HEK293 (cell line): ENCODE measurements at regions not wholly inside any gene's neighbourhood (a gene's known extent, or its start where the extent isn't known, plus 50 kb on each side); places are given as distances from the start of the nearest gene placed in this dataset.

Experiments
- CTCF ChIA-PET: fragments of 350-600 bp; formaldehyde crosslinking; extraction: SDS; loops from one replicate; lab custom pipeline; 2021; ENCODE audit warnings: antibody characterized with exemption; lab: Yijun Ruan, JAX
- POLR2A ChIA-PET: fragments of 300-600 bp; formaldehyde crosslinking; extraction: SDS; loops from one replicate; lab custom pipeline; 2020; ENCODE audit warnings: antibody characterized with exemption, inconsistent platforms; lab: Yijun Ruan, JAX
- H3K27ac ChIP-seq: fragments of 200-500 bp; sonication (Bioruptor generic); 2 replicates; pipeline ENCODE4 v1.5.1; 2014; ENCODE audit warnings: low read depth, low read length, control low read depth, inconsistent platforms; ENCODE audit errors: extremely low read depth
- H3K36me3 ChIP-seq, 2 experiments: fragments of 200-500 bp in 1 of 2; sonication (Bioruptor generic) in 1 of 2; 1 replicate in 1 of 2; 2 replicates in 1 of 2; pipeline ENCODE4 v1.5.1; 2014 to 2017; ENCODE audit warnings: inconsistent platforms in 2 of 2, low read length in 2 of 2; ENCODE audit not compliant: control insufficient read depth in 2 of 2, insufficient read depth in 1 of 2
- H3K4me1 ChIP-seq: fragments of 200-500 bp; sonication (Bioruptor generic); 2 replicates; pipeline ENCODE4 v1.5.1; 2014; ENCODE audit warnings: mild to moderate bottlenecking, low read length, inconsistent platforms; ENCODE audit not compliant: control insufficient read depth, insufficient read depth
- H3K4me3 ChIP-seq: 2 replicates; pipeline ENCODE4 v1.5.1; 2011; ENCODE audit warnings: low read depth, mild to moderate bottlenecking, control low read depth, low read length, moderate library complexity
- H3K9me3 ChIP-seq: fragments of 200-500 bp; sonication (Bioruptor generic); 2 replicates; pipeline ENCODE4 v1.5.1; 2014; ENCODE audit warnings: low read depth, low read length, inconsistent platforms; ENCODE audit not compliant: control insufficient read depth, insufficient read depth
- AEBP2 ChIP-seq: fragments of 450-650 bp; formaldehyde crosslinking; IDR thresholded peaks from 2 replicates; pipeline ENCODE4 v1.5.1; 2016; ENCODE audit warnings: missing biosample characterization, missing genetic modification characterization, borderline replicate concordance
- CTCF ChIP-seq: fragments of 450-650 bp; formaldehyde crosslinking; IDR thresholded peaks from 2 replicates; pipeline ENCODE4 v1.5.1; 2016; ENCODE audit warnings: missing biosample characterization, missing genetic modification characterization
- ELK4 ChIP-seq: IDR thresholded peaks from 2 replicates; pipeline ENCODE4 v1.6.1; 2011; ENCODE audit warnings: mild to moderate bottlenecking, low read depth, low read length, borderline replicate concordance
- KLF16 ChIP-seq: fragments of 450-650 bp; formaldehyde crosslinking; IDR thresholded peaks from 2 replicates; pipeline ENCODE4 v1.5.1; 2017; ENCODE audit warnings: missing biosample characterization, missing genetic modification characterization
- MYNN ChIP-seq: fragments of 450-650 bp; formaldehyde crosslinking; IDR thresholded peaks from 2 replicates; pipeline ENCODE4 v1.5.1; 2016; ENCODE audit warnings: missing biosample characterization, missing genetic modification characterization, borderline replicate concordance
- ZBTB26 ChIP-seq: fragments of 450-650 bp; formaldehyde crosslinking; optimal IDR thresholded peaks from 2 replicates; pipeline ENCODE3; 2016; ENCODE audit warnings: missing biosample characterization, mild to moderate bottlenecking, missing genetic modification characterization
- ZBTB48 ChIP-seq: fragments of 450-650 bp; formaldehyde crosslinking; IDR thresholded peaks from 2 replicates; pipeline ENCODE4 v1.5.1; 2016; ENCODE audit warnings: missing biosample characterization, missing genetic modification characterization
- ZNF132 ChIP-seq: fragments of 450-650 bp; formaldehyde crosslinking; IDR thresholded peaks from 2 replicates; pipeline ENCODE4 v1.5.1; 2017; ENCODE audit warnings: missing biosample characterization, missing genetic modification characterization, borderline replicate concordance
- ZNF169 ChIP-seq: fragments of 450-650 bp; formaldehyde crosslinking; IDR thresholded peaks from 2 replicates; pipeline ENCODE4 v1.5.1; 2016; ENCODE audit warnings: missing biosample characterization, missing genetic modification characterization
- ZNF423 ChIP-seq: fragments of 450-650 bp; formaldehyde crosslinking; IDR thresholded peaks from 2 replicates; pipeline ENCODE4 v1.5.1; 2016; ENCODE audit warnings: missing biosample characterization, missing genetic modification characterization
- ZNF426 ChIP-seq: fragments of 450-650 bp; formaldehyde crosslinking; IDR thresholded peaks from 2 replicates; pipeline ENCODE4 v1.5.1; 2017; ENCODE audit warnings: missing biosample characterization, missing genetic modification characterization, mild to moderate bottlenecking, inconsistent platforms, moderate library complexity
- ZNF449 ChIP-seq: fragments of 450-650 bp; formaldehyde crosslinking; IDR thresholded peaks from 2 replicates; pipeline ENCODE4 v1.5.1; 2017; ENCODE audit warnings: missing biosample characterization, mild to moderate bottlenecking, missing genetic modification characterization, moderate library complexity
- ZNF513 ChIP-seq: fragments of 450-650 bp; IDR thresholded peaks from 2 replicates; pipeline ENCODE4 v1.5.1; 2018; ENCODE audit warnings: missing biosample characterization, missing genetic modification characterization
- ZNF555 ChIP-seq: fragments of 450-650 bp; formaldehyde crosslinking; conservative IDR thresholded peaks from 2 replicates; pipeline ENCODE4 v1.5.1; 2017; ENCODE audit warnings: missing biosample characterization, mild to moderate bottlenecking, missing genetic modification characterization, inconsistent platforms
- ZNF571 ChIP-seq: fragments of 450-650 bp; formaldehyde crosslinking; IDR thresholded peaks from 2 replicates; pipeline ENCODE4 v1.5.0; 2017; ENCODE audit warnings: missing biosample characterization, missing genetic modification characterization
- ZNF610 ChIP-seq: fragments of 450-650 bp; formaldehyde crosslinking; IDR thresholded peaks from 2 replicates; pipeline ENCODE4 v1.5.1; 2016; ENCODE audit warnings: missing biosample characterization, missing genetic modification characterization, borderline replicate concordance
- ZNF843 ChIP-seq: fragments of 450-650 bp; formaldehyde crosslinking; IDR thresholded peaks from 2 replicates; pipeline ENCODE4 v1.5.1; 2016; ENCODE audit warnings: missing biosample characterization, missing genetic modification characterization

- no peak overlapping the region for H3K27ac ChIP-seq
- no peak overlapping the region for H3K4me3 ChIP-seq
- ChIA-PET CTCF (no interaction called here), POLR2A (no interaction called here)
- no peaks in the 10 kb centered on the region for H3K4me1 ChIP-seq
- no peaks in the 10 kb centered on the region for H3K36me3 ChIP-seq
- H3K9me3 ChIP-seq = no peaks in the 10 kb centered on the region
- TF ChIP-seq AEBP2 (tag by site-specific recombination) (no peak), MYNN (tag by site-specific recombination) (no peak), ZBTB48 (tag by site-specific recombination) (no peak)
Observed at GRCh38 chr2:166725927-166726924, 162.1 kb upstream of the XIRP2 start.

GRCh38 chr2:166716968-166717367, 171.3 kb upstream of the XIRP2 start:
- CTCF ChIA-PET = interaction anchor here (0.6 kb wide), 2 partner anchors 362 to 662 kb away, joined by 3 to 4 read pairs; no protein-coding TSS in a partner anchor
- no peak overlapping the region for H3K4me3 ChIP-seq
- no peaks in the 10 kb centered on the region for H3K4me1 ChIP-seq
- no peaks in the 10 kb centered on the region for H3K36me3 ChIP-seq
- TF ChIP-seq KLF16 (no peak), ZBTB26 (tag by site-specific recombination) (no peak), ZNF555 (no peak), ZNF169 (no peak), ZNF449 (tag by site-specific recombination) (no peak), ZNF132 (no peak), ZNF843 (no peak), ZNF423 (tag by site-specific recombination) (no peak), ELK4 (no peak), CTCF (tag by site-specific recombination) (no peak), ZNF610 (tag by site-specific recombination) (no peak), ZNF513 (tag by site-specific recombination) (no peak), ZNF426 (tag by site-specific recombination) (no peak), ZNF571 (no peak)
- no peak overlapping the region for H3K27ac ChIP-seq
- POLR2A ChIA-PET = no interaction called here
- H3K9me3 ChIP-seq = no peaks in the 10 kb centered on the region
